ENCODE measurements at regions not wholly inside any gene's neighbourhood (a gene's known extent, or its start where the extent isn't known, plus 50 kb on each side); places are given as distances from the start of the nearest gene placed in this dataset.

DNA sequence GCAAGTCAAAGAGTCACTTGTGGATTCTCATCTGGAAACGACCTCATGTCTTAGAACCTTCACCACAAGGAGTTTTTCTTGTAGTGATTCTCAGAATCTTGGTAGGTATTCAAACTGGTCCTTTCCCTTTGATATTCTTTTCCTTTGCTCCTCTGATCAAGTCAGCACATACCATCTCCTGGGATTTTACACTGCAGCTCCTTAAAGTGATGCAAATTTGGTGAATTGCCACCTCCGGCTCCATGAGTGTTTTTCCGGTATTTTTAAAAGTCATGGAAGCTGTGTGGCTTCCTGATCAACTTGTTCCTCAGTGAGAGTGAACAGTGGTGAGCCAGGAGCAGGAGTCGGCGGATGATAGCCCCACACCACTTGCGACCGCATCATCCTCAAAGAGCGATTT lies 182.1 kb upstream of the DAB1 start:
- FAIRE-seq (no peak), DNase-seq (ENCODE audit: insufficient read length, low spot score) (no peak)
- TF ChIP-seq TAF1 (IDR thresholded peaks at IDR 0.05; ENCODE audit: low read depth, low read length) = no peak
- TF ChIP-seq POLR2AphosphoS5 (IDR thresholded peaks at IDR 0.05; ENCODE audit: low read depth, low read length) = no peak
- no peak for TF ChIP-seq POU2F2 (IDR thresholded peaks at IDR 0.05; ENCODE audit: low read depth, low read length)
- TF ChIP-seq SPI1 (IDR thresholded peaks at IDR 0.05; ENCODE audit: low read depth, low read length) = no peak
- TF ChIP-seq PAX5 (IDR thresholded peaks at IDR 0.05; ENCODE audit: insufficient read depth, low read length, severe bottlenecking) = no peak

DNA sequence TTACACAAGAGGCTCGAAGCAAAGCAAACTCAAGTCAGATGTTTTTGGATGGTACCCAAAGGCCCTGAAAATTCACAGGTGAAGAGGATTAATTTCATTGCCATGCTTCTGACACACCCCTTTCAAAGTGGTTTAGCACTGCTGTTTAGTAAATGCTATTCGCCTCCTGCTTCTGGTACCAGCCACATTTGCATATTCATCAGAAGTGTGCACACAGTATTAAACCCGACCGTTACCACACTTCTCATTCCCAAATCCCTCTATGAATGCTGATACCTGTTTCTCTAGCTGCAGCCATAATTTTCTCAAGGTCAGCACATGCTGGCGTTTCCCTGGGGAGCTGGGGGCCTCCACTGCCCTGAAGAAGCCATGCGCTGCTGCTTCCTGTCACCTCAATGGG lies 179.8 kb upstream of the DAB1 start:
- DNase-seq (ENCODE audit: insufficient read length, low spot score) (no peak), FAIRE-seq (no peak)
- no peak for TF ChIP-seq PAX5 (IDR thresholded peaks at IDR 0.05; ENCODE audit: insufficient read depth, low read length, severe bottlenecking)
- no peak for TF ChIP-seq POLR2A (IDR thresholded peaks at IDR 0.05; ENCODE audit: low read depth, low read length)
- no peak for TF ChIP-seq SPI1 (IDR thresholded peaks at IDR 0.05; ENCODE audit: low read depth, low read length)
- TF ChIP-seq TAF1 (IDR thresholded peaks at IDR 0.05; ENCODE audit: low read depth, low read length) = no peak
- TF ChIP-seq POU2F2 (IDR thresholded peaks at IDR 0.05; ENCODE audit: low read depth, low read length) = no peak
- TF ChIP-seq POLR2AphosphoS5 (IDR thresholded peaks at IDR 0.05; ENCODE audit: low read depth, low read length) = no peak

DNA sequence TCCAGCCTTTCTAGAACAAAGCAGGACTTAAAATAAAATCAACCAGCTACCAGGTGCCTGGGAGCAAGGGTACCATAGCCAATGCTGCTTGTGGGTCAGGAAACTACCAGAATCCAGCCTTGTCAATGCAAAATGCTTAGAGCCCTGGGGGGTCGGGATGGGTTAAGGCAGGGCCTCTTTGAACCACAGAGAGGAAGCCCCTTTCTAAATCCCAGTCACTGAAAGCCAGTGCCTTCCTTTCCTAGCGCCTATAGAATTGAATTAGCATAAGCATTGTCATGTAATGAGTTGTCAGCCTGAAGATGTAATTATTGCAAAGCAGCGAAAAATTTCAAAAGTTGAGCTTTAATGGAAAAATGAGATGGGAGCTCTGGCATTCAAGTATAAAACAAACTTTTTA lies 176.6 kb upstream of the DAB1 start:
- no peak for FAIRE-seq
- TF ChIP-seq POLR2AphosphoS5 (IDR thresholded peaks at IDR 0.05; ENCODE audit: low read depth, low read length) (no peak), POU2F2 (IDR thresholded peaks at IDR 0.05; ENCODE audit: low read depth, low read length) (no peak), POLR2A (IDR thresholded peaks at IDR 0.05; ENCODE audit: low read depth, low read length) (no peak), TAF1 (IDR thresholded peaks at IDR 0.05; ENCODE audit: low read depth, low read length) (no peak), PAX5 (IDR thresholded peaks at IDR 0.05; ENCODE audit: insufficient read depth, low read length, severe bottlenecking) (no peak), SPI1 (IDR thresholded peaks at IDR 0.05; ENCODE audit: low read depth, low read length) (no peak)
- no peak for DNase-seq (ENCODE audit: insufficient read length, low spot score)

DNA sequence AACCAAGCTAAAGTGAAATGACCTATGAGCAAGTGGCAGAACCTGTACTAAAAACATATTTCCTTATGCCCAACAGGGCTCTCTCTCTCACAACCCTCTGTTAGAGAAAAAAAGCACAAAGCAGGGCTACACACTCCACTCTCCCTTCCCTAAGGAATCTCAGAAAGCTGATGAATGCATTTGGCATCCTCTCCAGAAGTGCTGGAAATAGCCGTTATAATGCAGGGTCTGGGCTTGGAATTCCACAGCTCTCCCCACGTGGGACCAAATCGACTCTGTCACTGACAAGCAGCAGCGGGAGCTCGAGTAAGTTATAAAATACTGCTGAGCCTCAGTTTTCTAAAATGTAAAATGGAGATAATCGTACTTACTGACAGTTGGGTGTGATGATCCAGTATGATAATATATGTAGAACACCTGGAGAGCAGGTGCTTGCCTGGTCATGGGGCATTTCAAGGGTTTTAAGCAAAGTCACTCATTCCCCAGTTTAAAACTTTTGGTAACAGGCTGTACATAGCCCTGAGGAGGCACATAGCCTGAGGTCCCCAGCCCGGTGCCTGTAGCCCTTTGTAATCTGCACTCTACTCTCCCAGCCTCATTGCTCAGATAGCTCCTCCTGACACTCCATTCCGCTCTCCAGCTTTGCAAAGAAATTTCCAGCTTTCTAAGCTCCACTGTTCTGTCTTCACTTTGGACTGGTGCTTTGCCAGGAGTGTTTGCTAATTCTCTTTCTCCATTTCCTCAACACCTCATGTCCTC lies 175.6 kb upstream of the DAB1 start:
- no peak for DNase-seq (ENCODE audit: insufficient read length, low spot score)
- no peak for FAIRE-seq
- TF ChIP-seq POLR2A (IDR thresholded peaks at IDR 0.05; ENCODE audit: low read depth, low read length) = no peak
- TF ChIP-seq POU2F2 (IDR thresholded peaks at IDR 0.05; ENCODE audit: low read depth, low read length) = no peak
- TF ChIP-seq POLR2AphosphoS5 (IDR thresholded peaks at IDR 0.05; ENCODE audit: low read depth, low read length) = no peak
- no peak for TF ChIP-seq TAF1 (IDR thresholded peaks at IDR 0.05; ENCODE audit: low read depth, low read length)
- TF ChIP-seq SPI1 (IDR thresholded peaks at IDR 0.05; ENCODE audit: low read depth, low read length) = no peak
- TF ChIP-seq PAX5 (IDR thresholded peaks at IDR 0.05; ENCODE audit: insufficient read depth, low read length, severe bottlenecking) = no peak

DNA sequence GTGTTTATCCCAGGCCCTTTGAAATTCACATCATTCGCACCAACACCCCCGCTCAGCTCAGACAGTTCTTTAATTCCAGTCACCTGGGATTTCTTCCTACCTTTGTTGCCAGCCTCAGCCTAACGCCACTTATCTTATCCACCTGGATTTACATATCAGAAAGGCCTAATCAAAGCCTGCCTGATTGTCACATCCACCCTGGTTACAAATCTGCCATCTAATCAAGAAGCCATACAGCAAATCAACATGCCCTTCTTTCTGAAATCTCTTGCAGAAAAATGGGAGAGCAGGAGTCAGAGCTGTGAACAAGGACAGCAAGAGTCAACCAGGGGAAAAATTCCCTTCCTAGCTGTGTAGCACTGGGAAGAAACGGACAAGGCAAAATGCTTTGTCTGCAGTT lies 173.2 kb upstream of the DAB1 start:
- TF ChIP-seq SPI1 (IDR thresholded peaks at IDR 0.05; ENCODE audit: low read depth, low read length) (no peak), TAF1 (IDR thresholded peaks at IDR 0.05; ENCODE audit: low read depth, low read length) (no peak), POLR2AphosphoS5 (IDR thresholded peaks at IDR 0.05; ENCODE audit: low read depth, low read length) (no peak), POU2F2 (IDR thresholded peaks at IDR 0.05; ENCODE audit: low read depth, low read length) (no peak)
- no peak for DNase-seq (ENCODE audit: insufficient read length, low spot score)
- FAIRE-seq = no peak

DNA sequence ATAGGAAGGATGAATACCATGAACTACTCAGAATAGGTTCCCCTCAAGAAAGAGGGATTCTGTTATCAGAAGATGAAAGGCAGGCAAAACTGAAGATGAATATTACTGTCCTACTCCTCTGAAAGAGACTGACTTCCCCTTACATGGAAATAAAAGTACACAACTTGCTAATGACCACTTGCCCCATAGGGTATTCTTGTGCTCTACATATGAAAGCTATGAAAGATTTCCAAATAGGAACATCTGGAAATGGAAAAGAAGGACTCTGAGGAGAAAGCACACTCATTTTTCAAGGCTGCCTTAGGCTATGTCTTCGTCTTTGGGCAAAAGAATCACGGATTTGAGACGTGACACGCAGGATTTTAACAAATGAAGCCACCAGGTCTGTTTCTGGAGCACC lies 170.1 kb upstream of the DAB1 start:
- DNase-seq (ENCODE audit: insufficient read length, low spot score) (no peak), FAIRE-seq (no peak)
- no peak for TF ChIP-seq SPI1 (IDR thresholded peaks at IDR 0.05; ENCODE audit: low read depth, low read length)
- TF ChIP-seq POU2F2 (IDR thresholded peaks at IDR 0.05; ENCODE audit: low read depth, low read length) = no peak
- no peak for TF ChIP-seq POLR2A (IDR thresholded peaks at IDR 0.05; ENCODE audit: low read depth, low read length)
- no peak for TF ChIP-seq PAX5 (IDR thresholded peaks at IDR 0.05; ENCODE audit: insufficient read depth, low read length, severe bottlenecking)
- TF ChIP-seq POLR2AphosphoS5 (IDR thresholded peaks at IDR 0.05; ENCODE audit: low read depth, low read length) = no peak
- TF ChIP-seq TAF1 (IDR thresholded peaks at IDR 0.05; ENCODE audit: low read depth, low read length) = no peak

DNA sequence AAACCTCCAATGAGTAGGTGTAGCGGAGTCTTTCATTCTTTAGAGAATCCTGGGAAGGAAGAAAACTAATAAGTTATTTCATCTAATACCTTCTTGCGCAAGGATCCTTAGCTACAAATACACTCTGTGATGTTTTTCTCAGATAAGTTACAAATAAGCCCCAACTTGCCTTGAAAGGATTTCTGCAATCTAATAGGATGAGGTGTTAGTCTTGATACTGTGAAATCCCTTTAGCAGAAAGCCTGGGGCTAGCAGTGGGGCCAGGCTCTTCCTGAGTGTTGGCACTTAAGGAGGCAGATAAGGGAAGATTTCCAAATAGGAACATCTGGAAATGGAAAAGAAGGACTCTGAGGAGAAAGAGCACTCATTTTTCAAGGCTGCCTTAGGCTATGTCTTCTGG lies 168.0 kb upstream of the DAB1 start:
- DNase-seq (ENCODE audit: insufficient read length, low spot score) (no peak), FAIRE-seq (no peak)
- TF ChIP-seq POLR2A (IDR thresholded peaks at IDR 0.05; ENCODE audit: low read depth, low read length) (no peak), SPI1 (IDR thresholded peaks at IDR 0.05; ENCODE audit: low read depth, low read length) (no peak), PAX5 (IDR thresholded peaks at IDR 0.05; ENCODE audit: insufficient read depth, low read length, severe bottlenecking) (no peak), POU2F2 (IDR thresholded peaks at IDR 0.05; ENCODE audit: low read depth, low read length) (no peak), TAF1 (IDR thresholded peaks at IDR 0.05; ENCODE audit: low read depth, low read length) (no peak), POLR2AphosphoS5 (IDR thresholded peaks at IDR 0.05; ENCODE audit: low read depth, low read length) (no peak)

DNA sequence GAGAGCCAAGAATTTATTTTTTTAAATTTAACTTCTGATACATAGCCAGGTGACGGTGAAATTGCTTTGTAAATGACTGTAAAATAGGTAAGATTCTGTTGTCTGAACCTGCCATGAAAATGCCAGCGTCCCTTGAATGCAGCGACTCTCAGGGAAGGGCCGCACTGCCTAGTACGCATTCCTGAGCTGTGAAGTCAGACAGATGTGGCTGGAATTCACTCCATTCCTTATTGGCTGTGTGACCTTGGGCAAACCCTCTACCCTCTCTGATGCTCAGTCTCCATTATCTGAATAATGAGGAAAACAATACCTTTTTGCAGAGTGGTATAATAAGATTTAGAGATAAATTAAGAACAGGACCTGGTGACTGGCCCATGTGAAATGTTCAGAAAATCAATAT lies 167.1 kb upstream of the DAB1 start:
- DNase-seq (ENCODE audit: insufficient read length, low spot score) (no peak), FAIRE-seq (no peak)
- TF ChIP-seq POLR2A (IDR thresholded peaks at IDR 0.05; ENCODE audit: low read depth, low read length) (no peak), PAX5 (IDR thresholded peaks at IDR 0.05; ENCODE audit: insufficient read depth, low read length, severe bottlenecking) (no peak), POLR2AphosphoS5 (IDR thresholded peaks at IDR 0.05; ENCODE audit: low read depth, low read length) (no peak), SPI1 (IDR thresholded peaks at IDR 0.05; ENCODE audit: low read depth, low read length) (no peak), TAF1 (IDR thresholded peaks at IDR 0.05; ENCODE audit: low read depth, low read length) (no peak), POU2F2 (IDR thresholded peaks at IDR 0.05; ENCODE audit: low read depth, low read length) (no peak)

DNA sequence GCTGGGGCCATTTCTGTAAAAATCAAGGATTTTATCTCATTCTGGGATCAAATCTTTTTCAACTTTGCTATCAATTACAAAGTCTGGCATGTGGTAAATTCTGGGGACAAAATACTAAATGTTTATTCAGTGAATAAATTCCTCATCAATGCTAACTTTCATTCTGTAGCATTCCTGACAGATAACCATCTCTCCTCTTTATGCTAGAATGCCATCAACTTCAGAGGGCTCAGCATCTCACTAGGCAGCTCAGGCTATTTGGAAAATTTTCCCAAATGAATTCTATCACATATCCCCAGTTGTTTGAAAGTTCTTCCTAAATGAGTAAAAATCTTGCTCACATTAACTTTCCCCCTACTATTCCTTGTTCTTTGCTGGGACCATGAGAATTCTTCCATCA lies 163.0 kb upstream of the DAB1 start:
- FAIRE-seq (no peak), DNase-seq (ENCODE audit: insufficient read length, low spot score) (no peak)
- no peak for TF ChIP-seq TAF1 (IDR thresholded peaks at IDR 0.05; ENCODE audit: low read depth, low read length)
- no peak for TF ChIP-seq SPI1 (IDR thresholded peaks at IDR 0.05; ENCODE audit: low read depth, low read length)
- no peak for TF ChIP-seq POLR2AphosphoS5 (IDR thresholded peaks at IDR 0.05; ENCODE audit: low read depth, low read length)

DNA sequence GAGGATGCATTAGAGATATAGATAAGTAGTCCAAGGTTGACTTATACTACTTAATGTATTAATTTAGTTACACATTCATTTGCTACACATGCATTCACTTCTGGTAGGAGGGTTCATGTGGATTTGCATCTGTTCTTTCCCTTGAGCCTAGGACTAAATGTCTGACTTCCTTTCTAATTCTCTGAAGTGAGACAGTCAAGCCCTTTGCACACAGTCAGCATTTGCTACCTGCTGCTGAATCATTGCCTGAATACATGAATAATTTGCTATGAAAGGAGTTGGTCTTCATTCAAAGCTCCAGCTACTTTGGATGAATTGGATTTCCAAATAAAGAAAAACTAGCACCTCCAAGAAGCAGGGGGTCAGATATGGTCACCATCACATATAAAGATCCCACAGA lies 154.8 kb upstream of the DAB1 start:
- TF ChIP-seq PAX5 (IDR thresholded peaks at IDR 0.05; ENCODE audit: insufficient read depth, low read length, severe bottlenecking) (no peak), POU2F2 (IDR thresholded peaks at IDR 0.05; ENCODE audit: low read depth, low read length) (no peak), POLR2A (IDR thresholded peaks at IDR 0.05; ENCODE audit: low read depth, low read length) (no peak), TAF1 (IDR thresholded peaks at IDR 0.05; ENCODE audit: low read depth, low read length) (no peak), SPI1 (IDR thresholded peaks at IDR 0.05; ENCODE audit: low read depth, low read length) (no peak), POLR2AphosphoS5 (IDR thresholded peaks at IDR 0.05; ENCODE audit: low read depth, low read length) (no peak)
- DNase-seq (ENCODE audit: insufficient read length, low spot score) = no peak
- FAIRE-seq = no peak
